HCT116 (cell line): ENCODE measurements at regions not wholly inside any gene's neighbourhood (a gene's known extent, or its start where the extent isn't known, plus 50 kb on each side); places are given as distances from the start of the nearest gene placed in this dataset.

Source experiments
- ATAC-seq: fragments of 200-7000 bp; cut with Tn5 transposase; 2 replicates; pipeline ENCODE4 v1.9.1; 2020; ENCODE audit warnings: mild to moderate bottlenecking, moderate library complexity
- BruUV-seq: library from RNA; stranded (reverse); fragments of 400-500 nt; replicated peaks from 2 replicates; lab custom pipeline; 2021; lab: Mats Ljungman, UMichigan
- CTCF ChIA-PET: fragments of 300-600 bp; sonication (Branson Sonifier 250); formaldehyde crosslinking; loops from one replicate; lab custom pipeline; 2021; ENCODE audit warnings: antibody characterized with exemption; lab: Charles Lee
- POLR2A ChIA-PET: fragments of 300-600, 350-600 bp; sonication (Branson Sonifier 250); formaldehyde crosslinking; loops from one replicate; lab custom pipeline; 2021; ENCODE audit warnings: antibody characterized with exemption; lab: Charles Lee
- RAD21 ChIA-PET, 2 experiments: fragments of 300-600 bp; sonication (Branson Sonifier 250); formaldehyde crosslinking; loops; one replicate each; lab custom pipeline; 2023; ENCODE audit warnings: low total read pairs in 2 of 2; ENCODE audit not compliant: uncharacterized antibody in 2 of 2, unreplicated experiment in 2 of 2, low non-redundant PET in 1 of 2; lab: Charles Lee
- DNase-seq: peaks from one replicate; pipeline ENCODE4 v3.0.0-alpha.2; 2010; ENCODE audit warnings: low read depth, low spot score
- H2AFZ ChIP-seq: fragments of 200-600 bp; shearing (Covaris generic), sonication (generic); 2 replicates; pipeline ENCODE4 v1.6.1; 2017; ENCODE audit warnings: low read depth, mixed run types, mixed read lengths, antibody characterized with exemption, low read length; ENCODE audit not compliant: poor library complexity, severe bottlenecking
- H3K27ac ChIP-seq: 2 replicates; pipeline ENCODE4 v1.5.1; 2012; ENCODE audit warnings: low read depth, low read length
- H3K27me3 ChIP-seq: fragments of 200-600 bp; sonication (generic); 2 replicates; pipeline ENCODE4 v1.6.1; 2016; ENCODE audit warnings: mixed run types, low read length, mixed read lengths; ENCODE audit not compliant: insufficient read depth
- H3K36me3 ChIP-seq, 2 experiments: fragments of 200-500 bp in 1 of 2; fragments of 200-600 bp in 1 of 2; sonication (Bioruptor generic) in 1 of 2; sonication (generic) in 1 of 2; 2 replicates each; pipeline versions ENCODE4 v1.5.1 to v1.6.1; 2014 to 2016; ENCODE audit warnings: low read length in 2 of 2, inconsistent platforms in 1 of 2, mixed read lengths in 1 of 2, mixed run types in 1 of 2; ENCODE audit not compliant: insufficient read depth in 2 of 2, control insufficient read depth in 1 of 2
- H3K4me1 ChIP-seq, 2 experiments: fragments of 200-600 bp in 1 of 2; sonication (generic) in 1 of 2; 2 replicates each; pipeline versions ENCODE4 v1.5.1 to v1.6.1; 2012 to 2017; ENCODE audit warnings: low read length in 2 of 2, inconsistent platforms in 1 of 2, mild to moderate bottlenecking in 1 of 2, mixed read lengths in 1 of 2, mixed run types in 1 of 2, moderate library complexity in 1 of 2; ENCODE audit not compliant: insufficient read depth in 2 of 2, control insufficient read depth in 1 of 2
- H3K4me2 ChIP-seq: fragments of 200-600 bp; sonication (generic); 2 replicates; pipeline ENCODE4 v1.6.1; 2017; ENCODE audit warnings: mixed run types, low read length, mixed read lengths
- H3K4me3 ChIP-seq, 2 experiments: fragments of 200-600 bp in 1 of 2; sonication (generic) in 1 of 2; replicated peaks in 1 of 2; 2 replicates each; pipeline ENCODE4 v1.5.1; 2011 to 2016; ENCODE audit warnings: low read length in 2 of 2, control low read depth in 1 of 2, low read depth in 1 of 2, mild to moderate bottlenecking in 1 of 2, mixed read lengths in 1 of 2, mixed run types in 1 of 2
- H3K79me2 ChIP-seq: fragments of 200-600 bp; sonication (generic); 2 replicates; pipeline ENCODE4 v1.6.1; 2017; ENCODE audit warnings: mild to moderate bottlenecking, mixed run types, low read length, moderate library complexity, mixed read lengths; ENCODE audit not compliant: insufficient read depth
- H3K9ac ChIP-seq: fragments of 200-600 bp; sonication (generic); 2 replicates; pipeline ENCODE4 v1.6.1; 2016; ENCODE audit warnings: low read length, mixed read lengths
- H3K9me2 ChIP-seq: fragments of 200-600 bp; sonication (generic), shearing (Covaris generic); 2 replicates; pipeline ENCODE4 v1.6.1; 2017; ENCODE audit warnings: mixed run types, mild to moderate bottlenecking, moderate library complexity; ENCODE audit not compliant: insufficient read depth
- H3K9me3 ChIP-seq, 2 experiments: fragments of 200-500 bp in 1 of 2; fragments of 200-600 bp in 1 of 2; sonication (Bioruptor generic) in 1 of 2; sonication (generic) in 1 of 2; 2 replicates each; pipeline ENCODE4 v1.6.1; 2014 to 2017; ENCODE audit warnings: low read length in 2 of 2, mixed read lengths in 2 of 2, inconsistent platforms in 1 of 2, low read depth in 1 of 2, mild to moderate bottlenecking in 1 of 2, mixed run types in 1 of 2, moderate library complexity in 1 of 2; ENCODE audit not compliant: control insufficient read depth in 1 of 2, insufficient read depth in 1 of 2
- H4K20me1 ChIP-seq: fragments of 200-600 bp; sonication (generic), shearing (Covaris generic); 2 replicates; pipeline ENCODE4 v1.6.1; 2017; ENCODE audit warnings: mixed run types, mild to moderate bottlenecking, moderate library complexity; ENCODE audit not compliant: insufficient read depth
- CEBPB ChIP-seq: IDR thresholded peaks from 2 replicates; pipeline ENCODE4 v1.6.1; 2012; ENCODE audit warnings: low read depth
- EGR1 ChIP-seq: IDR thresholded peaks from 2 replicates; pipeline ENCODE4 v1.6.1; 2012; ENCODE audit warnings: low read depth
- ELF1 ChIP-seq: IDR thresholded peaks from 2 replicates; pipeline ENCODE4 v1.6.1; 2012; ENCODE audit warnings: low read depth, borderline replicate concordance
- EZH2 ChIP-seq: fragments of 200-600 bp; sonication (generic); IDR thresholded peaks from 2 replicates; pipeline ENCODE4 v1.6.1; 2017; ENCODE audit warnings: antibody characterized with exemption, mixed run types
- FOSL1 ChIP-seq: IDR thresholded peaks from 2 replicates; pipeline ENCODE4 v1.6.1; 2012; ENCODE audit warnings: low read depth
- JUND ChIP-seq: IDR thresholded peaks from 2 replicates; pipeline ENCODE4 v1.6.1; 2012
- POLR2A ChIP-seq: IDR thresholded peaks from 2 replicates; pipeline ENCODE4 v1.7.0; 2011; ENCODE audit warnings: borderline replicate concordance; ENCODE audit not compliant: insufficient read depth, insufficient read length; ENCODE audit errors: extremely low read depth
- POLR2AphosphoS5 ChIP-seq: IDR thresholded peaks from 2 replicates; pipeline ENCODE4 v1.6.1; 2011; ENCODE audit warnings: mild to moderate bottlenecking, low read depth, low read length, moderate library complexity
- RAD21 ChIP-seq: IDR thresholded peaks from 2 replicates; pipeline ENCODE4 v1.6.1; 2012; ENCODE audit warnings: low read depth, mild to moderate bottlenecking
- SRF ChIP-seq: IDR thresholded peaks from 2 replicates; pipeline ENCODE4 v1.6.1; 2012; ENCODE audit warnings: low read depth
- TCF7L2 ChIP-seq: IDR thresholded peaks from 2 replicates; pipeline ENCODE4 v1.7.0; 2011; ENCODE audit warnings: borderline replicate concordance, inconsistent platforms; ENCODE audit not compliant: insufficient read depth, insufficient read length; ENCODE audit errors: extremely low read depth
- YY1 ChIP-seq: IDR thresholded peaks from 2 replicates; pipeline ENCODE4 v1.6.1; 2011; ENCODE audit warnings: low read length, low read depth, moderate library complexity, mild to moderate bottlenecking; ENCODE audit not compliant: insufficient replicate concordance; ENCODE audit errors: extremely low read depth
- ZFX ChIP-seq: fragments of 450-650 bp; IDR thresholded peaks from 2 replicates; pipeline ENCODE4 v1.6.1; 2017
- ZNF274 ChIP-seq: fragments of 200-500 bp; sonication (Bioruptor generic); IDR thresholded peaks from 2 replicates; pipeline ENCODE4 v1.6.1; 2014; ENCODE audit warnings: mild to moderate bottlenecking, low read depth, low read length, inconsistent platforms
- intact Hi-C: fragments of 100-400 bp; cut with micrococcal nuclease; formaldehyde crosslinking; loops from 2 replicates; pipeline ENCODE4 v1.10.0; 2022
- TF ChIP-seq, protein P1 (sequence below): IDR thresholded peaks from 2 replicates; pipeline ENCODE4 v1.6.1; 2011; ENCODE audit warnings: mild to moderate bottlenecking, low read length, moderate library complexity; ENCODE audit not compliant: insufficient replicate concordance; ENCODE audit errors: extremely low read depth

DNA sequence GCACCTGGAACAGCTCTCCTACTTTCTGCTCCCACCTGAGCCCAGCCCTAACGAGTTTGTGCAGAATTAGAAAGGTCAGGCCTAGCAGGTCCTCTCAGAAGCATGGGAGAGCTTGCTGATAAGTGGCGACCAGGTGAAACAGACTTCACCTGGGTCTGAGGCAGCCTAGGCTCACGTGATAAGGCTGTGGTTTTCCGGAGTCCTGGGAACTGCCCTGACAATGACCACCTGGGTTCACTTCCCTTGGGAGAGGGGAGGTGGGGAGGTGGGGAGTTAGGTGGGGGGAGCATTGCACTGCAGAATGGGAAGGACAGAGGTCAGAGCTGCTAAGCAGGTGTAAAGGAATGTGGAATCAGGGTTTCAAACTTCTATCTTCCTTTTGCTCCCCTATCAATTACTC, 152.9 kb upstream of the MAP1B start:
- no TSS peak for BruUV-seq
- ATAC-seq (no peak), DNase-seq (no peak)
- Histone ChIP-seq H3K79me2 (no peaks in the 10 kb centered on the region), H3K9me2 (no peaks in the 10 kb centered on the region), H3K4me3 (no peak overlapping the region), H3K27ac (no peak overlapping the region), H3K36me3 (no peaks in the 10 kb centered on the region), H3K9me3 (no peaks in the 10 kb centered on the region), H4K20me1 (no peaks in the 10 kb centered on the region), H3K9ac (no peak overlapping the region), H3K4me2 (no peak overlapping the region), H3K27me3 (no peaks in the 10 kb centered on the region), H2AFZ (no peak overlapping the region), H3K4me1 (peaks cover 0 to 3% of the 10 kb centered on the region in 2 experiments; a peak in 1 of 4 replicates)
- intact Hi-C loops = no loop called here
- TF ChIP-seq JUND = no peak
- TF ChIP-seq ZFX = no peak
- TF ChIP-seq CEBPB = no peak
- no peak for TF ChIP-seq EZH2
- TF ChIP-seq TCF7L2 = no peak
- CTCF ChIA-PET = no interaction called here
- RAD21 ChIA-PET = no interaction called here
- POLR2A ChIA-PET = no interaction called here

- Histone ChIP-seq H3K9me3 (no peaks in the 10 kb centered on the region), H3K27ac (no peak overlapping the region), H3K4me2 (no peak overlapping the region), H3K36me3 (no peaks in the 10 kb centered on the region), H3K4me1 (peaks cover 0 to 3% of the 10 kb centered on the region in 2 experiments; a peak in 1 of 4 replicates), H3K4me3 (no peak overlapping the region), H2AFZ (no peak overlapping the region), H3K9ac (no peak overlapping the region), H3K9me2 (no peaks in the 10 kb centered on the region), H4K20me1 (no peaks in the 10 kb centered on the region), H3K27me3 (no peaks in the 10 kb centered on the region)
- ChIA-PET RAD21 (no interaction called here), CTCF (no interaction called here), POLR2A (no interaction called here)
- ATAC-seq (no peak), DNase-seq (no peak)
- intact Hi-C loops = no loop called here
- no TSS peak for BruUV-seq
- TF ChIP-seq EGR1 (no peak), CEBPB (no peak), ZNF274 (no peak), ELF1 (no peak), POLR2AphosphoS5 (no peak), TCF7L2 (no peak), RAD21 (no peak), JUND (no peak), YY1 (no peak), SRF (no peak), POLR2A (no peak), EZH2 (no peak), FOSL1 (no peak)
- TF ChIP-seq, protein P1, sequence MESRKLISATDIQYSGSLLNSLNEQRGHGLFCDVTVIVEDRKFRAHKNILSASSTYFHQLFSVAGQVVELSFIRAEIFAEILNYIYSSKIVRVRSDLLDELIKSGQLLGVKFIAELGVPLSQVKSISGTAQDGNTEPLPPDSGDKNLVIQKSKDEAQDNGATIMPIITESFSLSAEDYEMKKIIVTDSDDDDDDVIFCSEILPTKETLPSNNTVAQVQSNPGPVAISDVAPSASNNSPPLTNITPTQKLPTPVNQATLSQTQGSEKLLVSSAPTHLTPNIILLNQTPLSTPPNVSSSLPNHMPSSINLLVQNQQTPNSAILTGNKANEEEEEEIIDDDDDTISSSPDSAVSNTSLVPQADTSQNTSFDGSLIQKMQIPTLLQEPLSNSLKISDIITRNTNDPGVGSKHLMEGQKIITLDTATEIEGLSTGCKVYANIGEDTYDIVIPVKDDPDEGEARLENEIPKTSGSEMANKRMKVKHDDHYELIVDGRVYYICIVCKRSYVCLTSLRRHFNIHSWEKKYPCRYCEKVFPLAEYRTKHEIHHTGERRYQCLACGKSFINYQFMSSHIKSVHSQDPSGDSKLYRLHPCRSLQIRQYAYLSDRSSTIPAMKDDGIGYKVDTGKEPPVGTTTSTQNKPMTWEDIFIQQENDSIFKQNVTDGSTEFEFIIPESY = no peak
- TF ChIP-seq, all 23 proteins: peak for 0
- no peaks in the 10 kb centered on the region for H3K79me2 ChIP-seq
Measured at GRCh38 chr5:71955723-71956122, 151.6 kb upstream of the MAP1B start.
